ENCODE measurements at regions not wholly inside any gene's neighbourhood (a gene's known extent, or its start where the extent isn't known, plus 50 kb on each side); places are given as distances from the start of the nearest gene placed in this dataset.
"Not testable (repeated sequence)": the region's sequence is repeated elsewhere in the genome, so short reads cannot be mapped to it uniquely, and the experiment has no call there.

DNA sequence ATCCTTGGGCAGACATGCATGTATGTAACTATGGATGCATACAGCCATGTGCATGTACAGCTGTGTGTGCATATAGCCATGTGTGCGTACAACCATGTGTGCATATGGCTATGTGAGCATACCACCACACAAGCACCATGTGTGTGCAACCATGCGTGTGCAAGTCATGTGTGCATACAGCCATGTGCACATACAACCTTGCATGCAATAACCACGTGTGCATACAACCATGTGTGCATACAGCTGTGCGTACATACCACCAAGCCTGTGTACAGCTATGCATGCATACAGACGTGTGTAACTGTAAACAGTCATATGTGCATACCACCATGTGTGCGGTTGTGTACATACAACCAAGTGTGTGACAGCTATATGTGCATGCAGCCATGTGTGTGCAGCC lies 186.4 kb downstream of the LAT start:
- not testable (repeated sequence) for H3K27ac Mint-ChIP-seq, ATAC-seq, H3K4me1 Mint-ChIP-seq, H3K27me3 Mint-ChIP-seq, H3K9me3 Mint-ChIP-seq, H3K4me3 Mint-ChIP-seq
- H3K36me3 Mint-ChIP-seq: peaks cover 50% of the 10 kb centered on the region

GRCh38 chr16:29170393-29171119 lies 185.7 kb downstream of the LAT start:
- not testable (repeated sequence) for H3K4me3 Mint-ChIP-seq, H3K27me3 Mint-ChIP-seq, ATAC-seq, H3K9me3 Mint-ChIP-seq, H3K27ac Mint-ChIP-seq, H3K4me1 Mint-ChIP-seq
- peaks cover 58% of the 10 kb centered on the region for H3K36me3 Mint-ChIP-seq

GRCh38 chr16:29169295-29169994 lies 184.6 kb downstream of the LAT start:
- peaks cover 58% of the 10 kb centered on the region for H3K36me3 Mint-ChIP-seq
- H3K27ac Mint-ChIP-seq, H3K9me3 Mint-ChIP-seq, H3K27me3 Mint-ChIP-seq, H3K4me3 Mint-ChIP-seq, ATAC-seq, H3K4me1 Mint-ChIP-seq: not testable (repeated sequence)

DNA sequence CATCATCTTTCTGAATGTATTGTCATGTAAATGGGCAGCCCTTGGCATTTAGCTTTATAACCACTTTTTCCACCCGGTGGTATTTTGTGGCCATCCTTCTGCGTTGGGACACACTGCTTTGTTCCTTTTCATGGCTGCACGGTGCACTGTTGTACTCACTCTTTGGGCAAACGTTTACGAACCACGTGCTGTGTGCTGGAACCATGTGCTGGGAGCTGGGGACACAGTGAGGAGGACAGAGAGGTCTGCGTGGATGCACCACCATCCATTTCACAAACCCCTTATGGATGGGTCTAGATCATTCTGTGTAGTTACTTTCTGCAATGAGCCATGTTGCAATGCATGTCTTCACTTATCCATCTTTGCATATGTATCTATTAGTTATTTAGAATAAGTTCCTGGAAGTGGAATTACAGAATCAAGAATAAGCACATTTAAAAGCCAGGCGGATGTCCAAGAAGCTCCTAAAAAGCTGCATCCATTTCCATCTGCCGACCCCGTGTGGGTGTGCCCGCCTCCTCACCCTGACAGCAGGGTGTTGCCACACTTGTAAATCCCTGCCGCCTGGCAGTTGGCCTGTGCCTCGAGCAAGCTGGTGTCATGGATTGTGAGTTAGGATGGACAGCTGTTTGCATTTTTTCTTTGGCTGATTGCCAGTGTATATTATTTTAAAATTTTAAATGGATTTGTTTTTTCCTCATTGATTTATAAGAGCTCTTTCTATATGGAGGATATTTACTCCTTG lies 183.8 kb downstream of the LAT start:
- H3K4me3 Mint-ChIP-seq, H3K4me1 Mint-ChIP-seq, ATAC-seq, H3K9me3 Mint-ChIP-seq, H3K27ac Mint-ChIP-seq, H3K27me3 Mint-ChIP-seq: not testable (repeated sequence)
- peaks cover 50% of the 10 kb centered on the region for H3K36me3 Mint-ChIP-seq

GRCh38 chr16:29164442-29165089 lies 179.7 kb downstream of the LAT start:
- H3K4me3 Mint-ChIP-seq, H3K27ac Mint-ChIP-seq, ATAC-seq, H3K27me3 Mint-ChIP-seq, H3K9me3 Mint-ChIP-seq, H3K4me1 Mint-ChIP-seq: not testable (repeated sequence)
- H3K36me3 Mint-ChIP-seq: peaks cover 45% of the 10 kb centered on the region

DNA sequence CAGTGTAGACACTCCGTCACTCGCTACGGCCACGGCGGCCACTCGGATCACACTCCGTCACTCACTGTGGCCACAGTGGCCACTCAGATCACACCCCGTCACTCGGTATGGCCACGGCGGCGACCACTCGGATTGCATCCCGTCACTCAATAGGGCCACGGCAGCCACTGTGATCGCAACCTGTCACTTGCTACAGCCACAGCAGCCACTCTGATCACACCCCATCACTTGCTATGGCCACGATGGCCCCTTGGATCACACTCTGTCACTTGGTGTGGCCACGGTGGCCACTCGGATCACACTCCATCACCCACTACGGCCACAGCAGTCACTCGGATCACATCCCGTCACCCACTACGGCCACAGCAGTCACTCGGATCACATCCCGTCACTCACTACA lies 175.3 kb downstream of the LAT start:
- ATAC-seq, H3K27me3 Mint-ChIP-seq, H3K4me1 Mint-ChIP-seq, H3K27ac Mint-ChIP-seq, H3K4me3 Mint-ChIP-seq, H3K9me3 Mint-ChIP-seq: not testable (repeated sequence)
- peaks cover 35% of the 10 kb centered on the region for H3K36me3 Mint-ChIP-seq

DNA sequence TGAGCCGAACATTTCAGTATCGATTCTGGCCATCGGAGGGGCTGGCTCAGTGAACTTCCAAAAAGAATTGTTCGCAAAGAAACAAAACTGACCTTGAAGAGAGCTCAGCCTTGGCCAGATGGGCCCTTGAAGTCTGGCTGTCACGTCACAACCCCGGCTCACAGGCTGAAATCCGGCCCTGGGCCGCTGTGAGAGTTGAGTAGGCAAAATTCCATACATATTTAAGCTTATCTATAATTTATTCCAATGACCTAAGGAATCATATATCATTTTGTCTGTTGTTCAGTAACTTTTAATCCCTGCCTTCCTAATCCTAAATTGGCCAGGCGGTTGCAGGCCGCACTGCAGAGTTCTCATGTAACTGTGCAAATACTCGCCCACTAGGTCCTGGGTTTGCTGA lies 174.8 kb downstream of the LAT start:
- not testable (repeated sequence) for ATAC-seq, H3K27me3 Mint-ChIP-seq, H3K27ac Mint-ChIP-seq, H3K4me3 Mint-ChIP-seq, H3K4me1 Mint-ChIP-seq, H3K9me3 Mint-ChIP-seq
- peaks cover 35% of the 10 kb centered on the region for H3K36me3 Mint-ChIP-seq

DNA sequence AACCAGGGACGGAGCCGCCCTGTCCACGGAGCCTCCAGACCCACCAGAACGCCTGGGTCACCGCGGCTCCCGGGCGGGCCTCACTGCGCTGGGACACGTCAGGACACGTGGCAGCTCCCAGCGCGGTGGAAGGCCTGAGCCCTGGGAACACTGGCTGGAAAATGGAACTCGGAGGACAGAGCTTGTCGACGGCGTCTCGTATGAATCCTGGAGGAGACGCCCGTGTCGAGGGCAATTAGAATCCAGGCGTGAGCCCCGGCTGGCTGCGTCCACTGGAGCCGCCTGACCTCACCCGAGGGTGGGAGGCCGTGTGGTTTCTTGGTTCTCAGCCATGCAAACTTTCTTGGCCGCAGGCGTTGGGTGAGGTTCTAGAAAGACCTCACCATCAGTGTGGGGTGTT lies 173.9 kb downstream of the LAT start:
- Mint-ChIP-seq H3K36me3 (peaks cover 40% of the 10 kb centered on the region), H3K27ac (no peak overlapping the region), H3K9me3 (no peaks in the 10 kb centered on the region), H3K4me3 (no peak overlapping the region), H3K4me1 (no peaks in the 10 kb centered on the region), H3K27me3 (no peaks in the 10 kb centered on the region)
- no peak for ATAC-seq

DNA sequence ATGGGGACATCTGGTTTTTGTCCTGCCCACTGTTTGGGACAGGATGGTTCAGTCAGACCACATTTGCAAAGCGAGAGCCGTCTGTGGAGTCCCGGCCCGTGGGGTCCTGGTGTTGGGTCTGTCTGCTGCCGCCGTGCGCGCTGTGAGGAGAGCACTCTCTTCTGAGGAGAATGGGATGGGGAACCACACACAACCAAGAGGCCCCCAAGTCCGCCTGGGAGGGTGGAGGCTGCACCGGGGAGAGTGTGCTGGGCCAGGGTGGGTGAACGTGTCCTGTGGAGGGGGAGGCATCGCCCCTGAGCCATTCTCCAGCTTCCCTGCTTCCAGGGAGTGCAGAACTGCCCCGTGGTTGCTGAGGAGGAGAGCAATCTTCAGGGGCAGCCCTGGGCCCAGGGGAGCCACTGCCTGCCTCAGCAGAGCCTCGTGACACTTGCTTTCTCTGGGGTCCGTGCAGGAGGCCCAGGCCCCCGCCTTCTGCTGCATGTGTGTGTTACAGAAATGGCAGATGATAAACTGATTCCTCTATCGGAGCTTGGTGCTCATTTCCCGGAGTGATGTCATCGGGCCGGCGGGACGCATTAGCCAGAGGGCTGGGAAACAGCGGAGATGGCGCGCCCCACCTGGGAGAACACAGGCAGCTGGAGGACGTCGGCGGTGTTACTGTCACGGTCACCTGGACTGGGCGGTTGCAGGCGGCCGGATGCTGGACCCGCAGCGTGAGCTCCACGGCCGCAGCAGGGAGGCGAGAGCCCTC lies 173.4 kb downstream of the LAT start:
- H3K9me3 Mint-ChIP-seq, H3K4me3 Mint-ChIP-seq, H3K4me1 Mint-ChIP-seq, H3K27ac Mint-ChIP-seq, H3K27me3 Mint-ChIP-seq, ATAC-seq: not testable (repeated sequence)
- peaks cover 41% of the 10 kb centered on the region for H3K36me3 Mint-ChIP-seq

DNA sequence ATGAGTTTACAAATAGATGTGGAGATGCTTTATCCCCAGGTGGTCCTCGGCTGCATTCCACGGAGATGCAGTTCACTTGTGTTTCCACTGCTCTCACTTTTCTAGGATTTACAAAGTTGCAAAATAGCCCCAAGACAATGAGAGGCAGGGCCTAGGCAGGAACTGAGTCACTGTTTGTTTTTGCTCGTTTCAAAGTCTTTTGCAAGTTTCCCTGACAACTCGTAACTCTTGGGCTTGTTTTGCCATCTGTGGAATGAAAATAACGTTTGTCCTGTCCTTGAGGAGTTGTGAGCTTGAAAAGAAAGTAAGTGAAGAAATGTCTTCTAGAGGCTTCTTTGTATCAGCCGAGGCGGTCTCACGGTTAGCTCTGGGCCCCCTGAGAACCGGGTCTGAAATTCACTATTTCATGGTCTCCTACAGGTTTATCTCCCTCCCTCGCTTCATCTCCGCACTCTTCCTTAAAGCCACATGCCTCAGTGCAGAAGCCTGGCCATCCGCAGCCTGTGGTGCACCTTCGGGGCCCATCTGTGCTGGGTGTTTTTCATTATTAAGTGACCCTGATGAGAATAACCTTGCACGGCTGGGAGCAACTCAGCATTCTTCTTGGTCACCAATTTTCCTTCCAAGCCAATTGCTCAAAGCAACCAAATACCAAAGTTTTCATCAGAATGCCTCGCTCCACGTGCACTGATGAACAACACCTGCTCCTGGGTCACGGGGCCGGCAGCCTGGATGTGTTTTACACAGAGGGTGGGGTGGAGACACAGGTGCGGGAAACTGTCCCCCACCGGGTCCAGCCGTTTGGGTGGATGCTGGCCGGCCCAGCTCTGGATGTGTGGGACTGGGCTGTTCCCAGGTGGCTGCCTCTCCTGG lies 172.4 kb downstream of the LAT start:
- not testable (repeated sequence) for H3K27ac Mint-ChIP-seq, H3K27me3 Mint-ChIP-seq, ATAC-seq, H3K9me3 Mint-ChIP-seq, H3K4me1 Mint-ChIP-seq, H3K4me3 Mint-ChIP-seq
- H3K36me3 Mint-ChIP-seq: peaks cover 41% of the 10 kb centered on the region

DNA sequence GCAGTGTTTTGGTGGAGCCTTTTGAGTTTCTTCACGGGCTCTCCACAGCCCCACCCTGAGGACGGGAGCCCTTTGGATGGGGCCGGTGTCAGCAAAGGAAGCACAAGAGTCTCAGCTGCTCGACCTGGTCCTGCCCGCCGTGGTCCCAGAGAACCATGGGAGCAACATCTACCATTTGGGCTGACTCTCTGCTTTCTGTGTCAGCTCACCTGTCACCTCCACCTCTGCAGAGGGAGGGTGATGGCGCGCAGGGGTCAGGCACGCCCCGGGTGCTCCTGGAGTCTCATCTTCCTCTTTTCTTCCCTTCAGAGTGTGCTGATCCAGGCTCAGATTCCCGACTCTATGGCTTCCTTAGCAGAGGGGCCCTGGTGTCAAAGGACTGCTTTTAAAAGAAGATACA lies 171.7 kb downstream of the LAT start:
- Mint-ChIP-seq H3K27ac (no peak overlapping the region), H3K9me3 (no peaks in the 10 kb centered on the region), H3K4me3 (no peak overlapping the region), H3K27me3 (no peaks in the 10 kb centered on the region), H3K36me3 (peaks cover 41% of the 10 kb centered on the region), H3K4me1 (no peaks in the 10 kb centered on the region)
- no peak for ATAC-seq

DNA sequence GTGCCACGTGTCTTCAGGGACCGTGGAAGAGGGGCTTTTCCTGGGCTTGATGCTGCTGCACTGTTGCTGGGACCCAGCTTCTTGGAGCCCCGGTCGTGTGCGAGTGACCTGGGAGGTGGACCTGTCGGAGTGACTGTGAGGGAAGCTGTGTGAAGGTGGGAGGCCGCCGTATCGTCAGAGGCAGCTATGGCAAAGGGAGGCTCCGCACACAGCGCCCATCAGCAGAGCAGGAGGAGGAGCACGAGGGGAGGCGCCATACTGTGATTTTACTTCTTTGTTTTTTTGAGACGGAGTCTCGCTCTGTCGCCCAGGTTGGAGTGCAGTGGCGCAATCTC lies 171.0 kb downstream of the LAT start:
- not testable (repeated sequence) for H3K4me3 Mint-ChIP-seq, ATAC-seq, H3K27me3 Mint-ChIP-seq, H3K4me1 Mint-ChIP-seq, H3K9me3 Mint-ChIP-seq, H3K27ac Mint-ChIP-seq
- H3K36me3 Mint-ChIP-seq: peaks cover 36% of the 10 kb centered on the region

GRCh38 chr16:29155131-29155865 lies 170.4 kb downstream of the LAT start:
- not testable (repeated sequence) for H3K4me3 Mint-ChIP-seq, ATAC-seq

GRCh38 chr16:29154676-29155121 lies 169.8 kb downstream of the LAT start:
- no peak for ATAC-seq
- Mint-ChIP-seq H3K27ac (no peak overlapping the region), H3K4me3 (no peak overlapping the region), H3K4me1 (peaks cover under 1% of the 10 kb centered on the region), H3K9me3 (no peaks in the 10 kb centered on the region), H3K27me3 (no peaks in the 10 kb centered on the region), H3K36me3 (peaks cover 26% of the 10 kb centered on the region)

More at GRCh38 chr16:29155131-29155865, 170.4 kb downstream of the LAT start:
- not testable (repeated sequence) for H3K27ac Mint-ChIP-seq, H3K27me3 Mint-ChIP-seq, H3K9me3 Mint-ChIP-seq, H3K4me1 Mint-ChIP-seq
- H3K36me3 Mint-ChIP-seq: peaks cover 32% of the 10 kb centered on the region
